Smooth muscle cell (in vitro differentiated cells): ENCODE measurements at regions not wholly inside any gene's neighbourhood (a gene's known extent, or its start where the extent isn't known, plus 50 kb on each side); places are given as distances from the start of the nearest gene placed in this dataset.

Experiments
- DNase-seq: peaks from one replicate; lab custom pipeline; 2025; ENCODE audit not compliant: unreplicated experiment; lab: John Stamatoyannopoulos, UW
- H2AFZ ChIP-seq: fragments of 200-600 bp; sonication (generic); 2 replicates; pipeline ENCODE4 v1.6.0; 2016; ENCODE audit warnings: antibody characterized with exemption, low read depth, mild to moderate bottlenecking
- H3F3A ChIP-seq: fragments of 200-600 bp; sonication (generic); 2 replicates; pipeline ENCODE4 v1.6.0; 2017; ENCODE audit warnings: antibody characterized with exemption, low read depth
- H3K27ac ChIP-seq: fragments of 200-600 bp; sonication (generic); 2 replicates; pipeline ENCODE4 v1.5.1; 2016; ENCODE audit warnings: low read depth, mild to moderate bottlenecking
- H3K27me3 ChIP-seq: fragments of 200-600 bp; sonication (generic); 2 replicates; pipeline ENCODE4 v1.6.1; 2016; ENCODE audit warnings: low read depth, mild to moderate bottlenecking
- H3K36me3 ChIP-seq: fragments of 200-600 bp; sonication (generic); 2 replicates; pipeline ENCODE4 v1.5.1; 2016; ENCODE audit warnings: low read depth
- H3K4me1 ChIP-seq: fragments of 200-600 bp; sonication (generic); 2 replicates; pipeline ENCODE4 v1.5.1; 2016; ENCODE audit warnings: low read depth
- H3K4me2 ChIP-seq: fragments of 200-600 bp; sonication (generic); 2 replicates; pipeline ENCODE4 v1.6.0; 2016; ENCODE audit warnings: mild to moderate bottlenecking
- H3K4me3 ChIP-seq: fragments of 200-600 bp; sonication (generic); 2 replicates; pipeline ENCODE4 v1.5.1; 2016; ENCODE audit warnings: mild to moderate bottlenecking
- H3K79me2 ChIP-seq: fragments of 200-600 bp; sonication (generic); 2 replicates; pipeline ENCODE4 v1.6.0; 2016; ENCODE audit warnings: low read depth, mild to moderate bottlenecking
- H3K9ac ChIP-seq: fragments of 200-600 bp; sonication (generic); 2 replicates; pipeline ENCODE4 v1.6.0; 2016; ENCODE audit warnings: low read depth
- H3K9me3 ChIP-seq: fragments of 200-600 bp; sonication (generic); replicated peaks from 2 replicates; pipeline ENCODE4 v1.5.1; 2016; ENCODE audit warnings: low read depth
- H4K20me1 ChIP-seq: fragments of 200-600 bp; sonication (generic); 2 replicates; pipeline ENCODE4 v1.6.0; 2016; ENCODE audit warnings: low read depth
- WGBS: methylation state at CpG from one replicate; pipeline ENCODE4 v1.1.7; 2016; ENCODE audit warnings: low lambda C conversion rate; 5-methylcytosine and 5-hydroxymethylcytosine counted together
- TF ChIP-seq, protein P1 (sequence below): fragments of 200-600 bp; sonication (generic); IDR thresholded peaks from 2 replicates; pipeline ENCODE4 v1.5.1; 2017; ENCODE audit warnings: borderline replicate concordance, mild to moderate bottlenecking, antibody characterized with exemption; ENCODE audit not compliant: insufficient read depth, poor library complexity, severe bottlenecking

DNA sequence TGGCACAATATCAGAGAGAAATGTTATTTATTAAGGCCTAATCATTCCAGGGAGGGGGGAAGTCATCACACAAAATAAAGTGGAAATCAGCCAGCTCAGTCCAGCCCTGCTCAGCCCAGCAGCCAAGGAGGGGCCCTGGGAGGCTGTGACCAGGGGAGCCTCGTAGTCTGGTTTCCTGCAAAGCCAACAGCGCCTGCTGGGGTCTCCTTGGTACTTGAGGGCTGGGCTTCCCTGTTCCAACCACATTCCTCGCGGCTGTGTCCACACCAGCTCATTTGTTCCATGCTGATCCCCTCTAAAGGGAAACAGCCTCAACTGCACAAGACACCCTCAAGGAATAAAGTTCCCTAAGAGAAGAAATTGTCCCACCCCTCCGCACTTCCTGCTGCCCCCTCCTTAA is 154.0 kb downstream of the TMEM132E start:
- WGBS = 78% methylated on average over 5 of the region's 5 CpGs

DNA sequence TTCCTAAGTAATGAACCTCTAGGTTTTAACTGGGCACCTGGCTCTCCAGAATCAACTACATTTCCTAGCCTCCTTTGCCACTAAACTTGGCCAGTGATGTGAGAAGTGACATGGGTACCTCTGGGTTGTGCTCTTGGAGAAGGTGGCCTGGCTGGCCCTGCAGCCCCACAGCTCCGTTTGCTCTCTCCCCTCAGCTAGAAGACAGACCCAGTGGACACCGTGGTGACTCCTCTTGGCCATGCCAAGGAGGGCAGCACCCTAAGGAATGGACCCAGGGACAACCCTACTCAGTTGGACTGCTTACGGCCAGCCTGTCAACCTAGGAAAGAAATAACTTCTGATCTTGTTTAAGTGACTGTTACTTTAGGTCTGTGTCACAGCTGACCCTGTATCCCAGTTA is 151.4 kb downstream of the TMEM132E start:
- H3K4me1 ChIP-seq = no peaks in the 10 kb centered on the region
- no peak overlapping the region for H3K27ac ChIP-seq
- no peak overlapping the region for H3K4me2 ChIP-seq
- TF ChIP-seq, protein P1, sequence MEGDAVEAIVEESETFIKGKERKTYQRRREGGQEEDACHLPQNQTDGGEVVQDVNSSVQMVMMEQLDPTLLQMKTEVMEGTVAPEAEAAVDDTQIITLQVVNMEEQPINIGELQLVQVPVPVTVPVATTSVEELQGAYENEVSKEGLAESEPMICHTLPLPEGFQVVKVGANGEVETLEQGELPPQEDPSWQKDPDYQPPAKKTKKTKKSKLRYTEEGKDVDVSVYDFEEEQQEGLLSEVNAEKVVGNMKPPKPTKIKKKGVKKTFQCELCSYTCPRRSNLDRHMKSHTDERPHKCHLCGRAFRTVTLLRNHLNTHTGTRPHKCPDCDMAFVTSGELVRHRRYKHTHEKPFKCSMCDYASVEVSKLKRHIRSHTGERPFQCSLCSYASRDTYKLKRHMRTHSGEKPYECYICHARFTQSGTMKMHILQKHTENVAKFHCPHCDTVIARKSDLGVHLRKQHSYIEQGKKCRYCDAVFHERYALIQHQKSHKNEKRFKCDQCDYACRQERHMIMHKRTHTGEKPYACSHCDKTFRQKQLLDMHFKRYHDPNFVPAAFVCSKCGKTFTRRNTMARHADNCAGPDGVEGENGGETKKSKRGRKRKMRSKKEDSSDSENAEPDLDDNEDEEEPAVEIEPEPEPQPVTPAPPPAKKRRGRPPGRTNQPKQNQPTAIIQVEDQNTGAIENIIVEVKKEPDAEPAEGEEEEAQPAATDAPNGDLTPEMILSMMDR = no peak
- peaks cover 11% of the 10 kb centered on the region for H3K27me3 ChIP-seq
- H4K20me1 ChIP-seq = no peaks in the 10 kb centered on the region
- H3K9ac ChIP-seq = no peak overlapping the region
- no peak overlapping the region for H3K4me3 ChIP-seq
- no peak for DNase-seq
- no peaks in the 10 kb centered on the region for H3K9me3 ChIP-seq
- no peaks in the 10 kb centered on the region for H3K36me3 ChIP-seq
- no peaks in the 10 kb centered on the region for H3K79me2 ChIP-seq
- H2AFZ ChIP-seq = no peak overlapping the region
- H3F3A ChIP-seq = no peaks in the 10 kb centered on the region
- 85% methylated on average over 3 of the region's 3 CpGs for WGBS

More for the DNA sequence above, 154.0 kb downstream of the TMEM132E start:
- no peaks in the 10 kb centered on the region for H3K36me3 ChIP-seq
- H3F3A ChIP-seq = no peaks in the 10 kb centered on the region
- H3K27me3 ChIP-seq = peaks cover 14% of the 10 kb centered on the region
- no peak overlapping the region for H3K4me3 ChIP-seq
- no peak overlapping the region for H3K9ac ChIP-seq
- no peak overlapping the region for H2AFZ ChIP-seq
- H3K4me1 ChIP-seq = no peaks in the 10 kb centered on the region
- H3K9me3 ChIP-seq = no peaks in the 10 kb centered on the region
- H3K27ac ChIP-seq = no peak overlapping the region
- DNase-seq = no peak
- H3K4me2 ChIP-seq = no peak overlapping the region
- no peaks in the 10 kb centered on the region for H4K20me1 ChIP-seq
- TF ChIP-seq, protein P1 = no peak
- no peaks in the 10 kb centered on the region for H3K79me2 ChIP-seq

DNA sequence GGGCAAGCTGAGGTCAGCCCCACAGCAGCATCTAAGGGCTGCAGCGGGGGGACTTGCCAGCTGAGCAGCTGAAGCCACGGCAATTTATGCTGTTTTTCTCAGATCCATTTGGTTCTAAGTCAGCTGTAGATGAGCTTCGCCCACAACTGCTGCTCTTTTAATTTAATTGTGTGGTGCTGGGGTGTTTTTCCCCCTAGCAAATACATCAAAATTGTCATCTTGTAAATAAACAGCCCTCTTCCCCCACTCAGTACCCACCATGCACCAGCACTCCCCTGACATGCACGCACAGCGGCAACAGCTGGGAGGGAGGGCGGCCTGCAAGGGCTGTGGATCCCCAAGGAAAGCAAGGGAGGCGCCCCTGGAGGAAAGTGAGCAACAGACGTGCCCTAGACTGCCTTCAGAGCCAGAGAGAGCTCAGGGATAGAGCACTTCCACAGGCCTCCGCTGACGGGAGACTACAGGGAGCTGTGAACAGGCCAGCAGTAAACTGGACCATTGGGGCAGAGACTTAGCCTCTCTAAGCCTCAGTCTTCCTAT is 149.5 kb downstream of the TMEM132E start:
- H3K36me3 ChIP-seq = no peaks in the 10 kb centered on the region
- H4K20me1 ChIP-seq = no peaks in the 10 kb centered on the region
- TF ChIP-seq, protein P1 = no peak
- no peaks in the 10 kb centered on the region for H3K9me3 ChIP-seq
- peaks cover 15% of the 10 kb centered on the region for H3K27me3 ChIP-seq
- no peak overlapping the region for H3K9ac ChIP-seq
- H2AFZ ChIP-seq = no peak overlapping the region
- no peak overlapping the region for H3K4me3 ChIP-seq
- 78% methylated on average over 10 of the region's 10 CpGs for WGBS
- no peaks in the 10 kb centered on the region for H3K4me1 ChIP-seq
- no peak overlapping the region for H3K27ac ChIP-seq
- no peaks in the 10 kb centered on the region for H3F3A ChIP-seq
- H3K79me2 ChIP-seq = no peaks in the 10 kb centered on the region
- H3K4me2 ChIP-seq = no peak overlapping the region
- DNase-seq = no peak

DNA sequence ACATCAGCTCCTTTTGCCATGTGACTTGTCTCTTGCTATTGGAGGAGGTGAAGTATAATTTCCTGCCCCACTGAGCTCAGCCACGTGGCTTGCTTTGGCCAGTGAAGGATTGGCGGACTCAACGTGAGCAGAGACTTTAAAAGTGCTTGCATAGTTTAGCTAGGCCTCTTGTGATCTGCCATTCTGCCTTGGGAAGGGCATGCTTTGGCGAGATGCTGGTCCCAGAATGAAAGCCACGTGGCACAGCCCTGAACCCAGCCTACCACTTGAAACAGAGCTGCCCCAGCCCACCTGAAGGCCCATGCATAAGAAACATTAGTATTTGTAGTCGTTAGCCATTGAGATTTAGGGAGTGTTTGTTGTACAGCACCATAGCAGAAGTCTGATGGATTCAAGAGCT is 148.2 kb downstream of the TMEM132E start:
- no peak overlapping the region for H3K4me3 ChIP-seq
- H3K4me2 ChIP-seq = no peak overlapping the region
- H3K9me3 ChIP-seq = no peaks in the 10 kb centered on the region
- no peak overlapping the region for H2AFZ ChIP-seq
- no peaks in the 10 kb centered on the region for H3K79me2 ChIP-seq
- no peak for DNase-seq
- no peaks in the 10 kb centered on the region for H4K20me1 ChIP-seq
- no peak overlapping the region for H3K27ac ChIP-seq
- TF ChIP-seq, protein P1 = no peak
- no peak overlapping the region for H3K9ac ChIP-seq
- peaks cover 21% of the 10 kb centered on the region for H3K27me3 ChIP-seq
- H3K36me3 ChIP-seq = no peaks in the 10 kb centered on the region
- 82% methylated on average over 6 of the region's 6 CpGs for WGBS
- no peaks in the 10 kb centered on the region for H3F3A ChIP-seq
- H3K4me1 ChIP-seq = no peaks in the 10 kb centered on the region
